NK-92 treated with Interleukin-12 subunit alpha and Interleukin-12 subunit beta, amount 100 ng/mL, for 24 hours (cell line): ENCODE measurements at regions not wholly inside any gene's neighbourhood (a gene's known extent, or its start where the extent isn't known, plus 50 kb on each side); places are given as distances from the start of the nearest gene placed in this dataset.

Source experiments
- DNase-seq: peaks from one replicate; lab custom pipeline; 2025; lab: John Stamatoyannopoulos, UW

DNA sequence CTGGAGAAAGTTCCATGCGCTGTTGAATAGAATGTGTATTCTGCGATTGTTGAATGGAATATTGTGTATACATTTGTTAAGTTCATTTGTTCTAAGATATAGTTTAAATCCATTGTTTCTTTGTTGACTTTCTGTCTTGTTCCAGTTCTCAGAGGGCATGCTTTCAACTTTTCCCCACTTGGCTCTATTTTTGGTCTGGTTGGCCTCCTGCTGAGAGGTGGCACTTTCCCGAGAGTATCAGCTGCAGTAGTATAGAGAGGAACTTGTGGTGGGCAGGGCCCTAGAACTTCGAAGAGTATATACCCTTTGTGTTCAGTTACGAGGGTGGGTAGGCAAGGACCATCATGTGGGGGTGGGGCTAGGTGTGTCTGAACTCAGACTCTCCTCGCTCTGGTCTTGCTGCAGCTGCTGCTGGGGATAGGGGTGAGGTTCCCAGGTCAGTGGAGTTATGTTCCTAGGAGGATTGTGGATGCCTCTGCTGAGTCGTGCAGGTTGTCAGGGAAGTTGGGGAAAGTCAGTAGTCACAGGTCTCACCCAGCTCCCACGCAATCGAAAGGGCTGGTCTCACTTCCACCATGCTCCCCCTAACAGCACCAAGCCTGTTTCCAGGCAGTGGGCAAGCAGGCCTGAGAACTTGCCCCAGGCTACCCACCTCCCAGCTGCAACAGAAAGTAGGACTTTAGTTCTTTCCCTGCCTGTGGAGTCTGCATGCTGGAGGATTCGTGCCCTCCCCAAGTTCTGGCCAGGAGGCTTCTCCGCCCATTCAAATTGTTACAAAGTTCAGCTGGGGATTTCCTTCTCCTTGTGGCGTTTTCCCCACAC is 118.9 kb upstream of the SSTR4 start:
- no peak for DNase-seq

DNA sequence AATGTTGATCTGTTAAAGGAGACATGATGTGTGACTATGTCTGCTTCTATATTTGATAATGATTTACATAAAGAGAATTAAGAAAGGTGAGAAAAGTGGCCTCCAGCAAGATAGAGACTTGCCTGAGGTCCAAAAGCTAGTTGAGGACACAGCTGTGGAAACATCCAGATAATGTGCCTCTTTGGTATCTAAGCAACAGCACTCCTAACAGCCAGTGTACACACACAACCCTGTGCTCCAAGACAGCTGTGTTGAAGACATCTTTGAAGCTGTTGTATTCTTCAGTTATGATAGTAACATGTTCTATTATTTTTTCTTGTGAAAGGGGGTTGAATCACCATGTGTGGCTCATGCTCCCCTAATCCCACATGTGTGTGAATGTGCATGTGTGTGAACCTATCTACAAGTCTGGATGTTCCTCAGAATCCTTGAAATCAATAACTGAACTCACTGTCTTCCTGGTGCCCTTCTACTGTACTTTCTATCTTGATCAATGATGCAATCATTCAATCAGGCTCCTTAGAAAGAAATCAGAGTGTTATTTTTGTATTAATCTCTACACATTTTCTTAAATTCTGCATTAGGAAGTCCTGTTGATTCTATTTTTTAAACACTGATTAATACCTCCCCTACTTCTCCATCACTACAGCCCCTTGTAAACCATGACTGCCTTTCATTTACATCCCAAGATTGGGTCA is 116.7 kb upstream of the SSTR4 start:
- DNase-seq = no peak

DNA sequence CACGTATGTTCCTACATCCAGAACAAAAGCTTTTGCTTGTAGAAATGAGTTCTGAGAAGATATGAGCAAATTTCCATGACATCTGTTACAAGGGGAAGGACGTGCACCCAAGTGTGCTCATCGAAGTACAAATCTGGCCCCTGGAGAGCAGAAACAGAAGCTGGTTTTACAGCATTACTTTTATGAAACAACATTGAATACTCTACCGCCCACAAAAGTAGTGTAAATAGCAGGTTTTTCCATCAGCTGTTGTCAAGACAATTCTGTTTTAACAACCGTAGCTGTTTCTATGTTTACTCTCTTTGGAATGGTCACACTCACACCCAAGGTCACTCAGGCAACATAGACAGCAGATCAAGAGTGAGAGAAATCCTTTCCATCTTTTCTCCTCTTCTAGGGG is 114.2 kb upstream of the SSTR4 start:
- DNase-seq = no peak

DNA sequence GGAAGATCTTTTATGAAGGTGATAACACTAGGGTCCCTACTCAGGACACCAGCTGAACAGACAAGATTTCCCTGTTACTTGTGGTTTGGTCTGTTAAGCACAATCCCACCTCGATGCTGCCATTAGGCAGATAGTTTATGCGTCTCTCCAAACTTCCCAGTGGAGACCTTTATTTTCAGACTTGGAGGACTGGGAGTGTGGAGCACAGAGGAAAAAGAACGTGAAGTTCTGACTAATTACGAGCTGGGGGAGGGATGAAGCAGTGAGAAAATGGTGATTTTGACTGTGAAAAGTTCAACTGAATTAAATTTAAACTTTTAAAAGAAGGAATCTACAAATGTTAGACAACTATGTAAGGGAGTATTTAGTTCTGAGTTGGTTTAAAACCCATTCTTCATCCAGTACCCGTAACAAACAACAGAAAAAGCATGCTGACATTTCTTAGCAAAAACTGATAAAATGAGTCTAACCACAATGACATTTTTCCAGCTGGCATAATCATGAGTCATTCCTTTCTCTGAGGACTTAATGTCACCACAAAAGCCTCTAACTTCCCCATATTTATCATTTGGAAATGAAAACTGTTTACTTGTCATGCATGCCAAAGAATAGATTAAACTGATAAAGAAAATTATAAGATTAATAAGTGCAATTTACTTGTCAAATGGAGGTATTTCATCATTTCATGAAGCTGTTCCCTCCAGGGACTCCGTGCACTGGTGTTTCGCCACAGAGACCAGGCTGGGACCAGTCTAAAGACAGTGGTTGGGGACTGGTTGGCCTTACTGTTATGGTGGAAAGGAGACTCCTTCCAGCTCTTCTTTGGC is 113.3 kb upstream of the SSTR4 start:
- no peak for DNase-seq

DNA sequence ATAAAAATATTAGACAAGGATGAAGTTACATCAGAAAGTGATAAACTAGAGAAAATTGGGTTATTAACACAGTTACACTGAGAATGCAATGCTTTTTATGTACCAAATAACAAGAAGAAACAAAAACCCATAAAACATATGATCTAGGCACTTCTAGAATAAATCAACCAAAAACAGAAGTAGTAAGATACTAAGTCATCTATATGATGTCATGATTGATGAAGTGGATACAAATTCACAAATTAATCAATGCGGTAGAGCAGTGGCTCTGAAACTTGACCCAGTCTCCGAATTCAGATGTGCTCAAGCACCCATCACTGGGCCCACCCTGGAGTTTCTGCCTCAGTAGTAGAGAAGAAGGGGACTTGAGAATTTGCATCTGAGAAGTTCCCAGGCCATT is 112.1 kb upstream of the SSTR4 start:
- DNase-seq = no peak

DNA sequence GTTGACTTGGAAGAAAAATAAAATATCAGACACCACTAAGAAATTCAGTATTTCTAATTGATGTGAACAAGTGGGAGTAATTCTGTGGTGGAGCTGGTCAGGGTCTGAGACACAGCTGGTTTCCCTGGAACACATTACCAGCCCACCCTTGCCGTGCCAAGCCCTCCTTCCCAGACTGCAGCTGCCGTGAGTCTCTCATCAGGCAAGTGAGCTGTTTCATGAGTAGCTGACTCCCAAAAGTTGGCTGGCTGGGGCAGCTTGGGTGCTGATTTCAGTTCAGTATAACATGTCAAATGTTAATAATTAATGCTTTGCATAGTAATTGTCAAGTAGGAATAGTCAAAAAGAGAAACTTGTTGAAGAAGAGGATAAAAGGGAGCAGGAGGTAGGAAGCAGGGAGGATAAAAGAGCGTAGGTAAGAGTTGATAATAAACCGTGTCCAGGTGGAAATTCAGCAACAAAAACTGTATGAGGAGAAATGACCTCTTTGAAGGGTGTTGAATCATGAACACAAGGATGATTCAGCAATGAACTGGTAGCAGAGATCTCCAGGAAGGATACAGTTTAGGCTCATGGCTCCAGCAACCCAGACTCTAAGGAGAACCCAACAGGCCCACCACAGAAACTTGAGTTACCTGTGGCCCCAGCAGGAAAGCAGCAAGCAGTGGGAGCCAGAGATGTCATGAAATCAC is 110.9 kb upstream of the SSTR4 start:
- no peak for DNase-seq

DNA sequence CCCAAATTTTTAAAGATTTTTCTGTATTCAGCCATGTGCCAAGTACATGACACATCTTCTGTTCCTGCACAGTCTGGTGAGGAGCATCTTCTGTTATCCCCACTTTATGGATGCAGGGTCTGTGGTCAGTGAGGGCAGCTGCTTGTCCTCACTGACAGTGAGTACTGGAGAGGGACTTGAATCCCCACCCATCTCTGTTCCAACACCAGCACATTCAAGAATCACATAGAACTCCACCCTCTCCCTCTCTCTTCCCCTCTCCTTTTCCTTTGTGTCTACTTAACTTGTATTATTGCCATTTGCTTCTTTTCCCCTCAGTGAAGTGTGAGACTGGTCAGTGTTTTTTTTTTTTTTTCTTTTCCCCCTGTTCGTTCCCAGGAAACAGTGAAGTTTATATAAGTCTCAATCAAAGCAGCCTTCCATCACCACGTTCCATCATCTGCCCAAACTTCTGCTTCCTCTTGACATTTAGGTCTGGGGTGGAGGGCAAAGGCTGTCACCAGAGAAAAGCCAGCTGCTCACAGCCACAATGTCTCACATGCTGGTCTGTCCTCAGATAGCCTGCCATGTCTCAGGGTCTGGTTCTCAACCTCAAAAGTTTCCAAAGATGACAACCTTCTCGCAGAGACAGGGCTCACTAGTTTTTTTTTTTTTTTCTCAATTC is 110.0 kb upstream of the SSTR4 start:
- no peak for DNase-seq

DNA sequence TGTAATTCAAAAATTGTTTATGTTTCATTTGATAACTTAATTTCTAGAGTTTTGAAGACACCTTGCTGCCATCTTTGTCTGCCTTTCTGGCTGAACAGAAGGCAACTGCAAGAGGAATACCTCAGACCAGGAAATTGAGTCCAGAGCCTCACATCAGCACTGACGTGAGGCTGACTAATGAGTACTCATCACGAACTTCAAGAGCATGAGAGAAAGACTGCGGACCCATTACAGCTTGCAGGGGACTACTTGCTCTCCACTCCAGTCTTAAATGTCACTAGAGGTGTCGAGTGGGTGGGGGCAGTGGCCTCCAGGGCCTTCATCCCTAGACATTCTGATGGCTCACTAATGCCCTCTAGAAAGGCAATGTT is 109.5 kb upstream of the SSTR4 start:
- no peak for DNase-seq

DNA sequence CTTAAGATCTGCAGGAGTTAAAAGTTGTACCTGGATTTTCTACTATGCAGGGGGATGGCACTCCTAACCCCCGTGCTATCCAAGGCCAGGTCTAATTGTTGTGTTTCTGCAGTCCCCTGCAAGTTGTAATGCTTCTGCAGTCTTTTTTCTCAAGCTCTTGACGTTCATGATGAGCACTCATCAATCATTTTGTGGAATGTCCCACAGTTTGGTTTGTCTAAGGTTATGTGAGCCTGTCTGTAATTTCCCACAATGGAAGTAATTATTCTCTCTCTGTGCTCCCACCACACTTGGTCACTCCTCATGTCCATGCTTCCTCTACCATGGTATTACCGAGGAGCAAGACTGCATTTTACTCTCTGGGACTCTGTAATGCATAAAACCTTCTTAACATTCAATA is 107.6 kb upstream of the SSTR4 start:
- no peak for DNase-seq

DNA sequence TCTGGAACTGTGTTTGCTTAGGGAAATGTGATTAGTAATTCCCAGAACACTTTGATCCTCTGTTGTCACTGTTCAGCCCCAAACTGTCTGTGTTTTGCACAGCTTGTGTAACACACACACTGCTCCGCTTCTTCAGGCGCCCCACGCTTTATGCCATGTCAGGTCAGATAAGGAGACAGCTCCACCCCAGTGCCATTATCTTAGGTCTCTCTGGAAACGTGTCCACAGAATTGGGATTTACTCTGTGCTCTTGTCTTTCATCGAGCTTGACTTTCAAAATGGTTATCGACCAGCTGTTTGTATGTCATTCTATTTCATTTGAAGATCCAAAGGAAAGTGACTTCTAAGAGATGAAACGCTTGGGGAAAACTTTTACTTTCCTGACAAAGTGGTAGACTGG is 106.4 kb upstream of the SSTR4 start:
- no peak for DNase-seq

DNA sequence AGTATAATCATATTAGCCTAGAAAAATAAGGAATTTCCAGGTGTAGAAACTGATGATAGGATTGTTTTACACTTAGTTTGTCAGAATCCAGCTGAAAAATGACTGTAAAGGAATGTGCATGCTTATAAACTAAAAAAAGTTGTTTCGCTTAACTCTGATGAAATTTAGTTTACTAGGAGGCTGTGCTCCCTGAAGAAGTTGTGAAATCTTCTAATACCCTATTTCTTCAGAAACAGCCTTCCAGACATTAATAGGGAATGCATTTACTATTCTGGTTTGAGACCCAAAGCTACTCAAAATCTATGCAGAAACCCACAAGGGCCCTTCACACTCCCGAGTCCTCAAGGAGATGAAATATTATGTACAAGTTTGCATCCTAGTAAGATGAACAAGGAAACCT is 105.5 kb upstream of the SSTR4 start:
- no peak for DNase-seq

DNA sequence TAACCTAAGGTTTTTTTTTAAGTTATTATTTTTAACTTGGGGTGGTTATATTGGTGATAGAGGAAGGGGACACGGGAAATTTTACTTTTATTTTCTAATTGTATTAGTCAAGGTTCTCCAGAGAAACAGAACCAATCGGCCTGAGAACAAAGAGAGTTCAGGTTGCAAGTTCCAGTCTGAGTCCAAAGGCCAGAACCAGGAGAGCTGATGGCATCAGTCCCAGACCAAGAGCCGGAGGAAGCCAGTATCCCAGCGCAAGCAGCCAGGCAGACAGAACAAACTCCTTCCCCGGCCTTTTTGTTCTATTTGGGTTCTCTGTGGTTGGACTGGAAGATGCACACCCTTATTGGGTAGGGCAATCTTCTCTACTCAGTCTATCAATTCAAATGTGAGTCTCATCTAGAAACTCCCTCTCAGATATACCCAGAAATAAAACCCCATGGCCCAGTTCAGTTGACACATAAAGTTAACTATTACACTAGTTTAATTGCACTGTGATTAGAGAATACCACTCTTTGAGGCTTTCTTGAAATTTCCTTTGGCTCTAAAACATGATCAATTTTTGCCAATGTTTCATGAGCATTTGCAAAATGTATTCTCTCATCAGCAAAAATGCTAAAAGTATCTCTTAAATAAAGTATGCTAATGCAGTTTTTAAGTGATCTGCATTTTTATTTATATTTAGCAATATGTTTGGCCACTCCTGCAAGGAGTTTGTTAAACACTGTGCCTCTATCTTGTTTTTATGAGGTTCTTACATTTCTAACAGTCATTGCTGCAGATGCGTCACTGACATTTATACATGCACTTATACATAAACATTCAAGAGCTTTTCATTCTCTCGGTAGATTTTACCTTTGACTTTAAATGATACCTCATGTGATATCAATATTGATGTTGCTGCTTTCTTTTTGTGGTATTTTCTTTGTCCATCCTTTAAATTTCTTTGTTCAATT is 103.2 kb upstream of the SSTR4 start:
- DNase-seq = no peak

DNA sequence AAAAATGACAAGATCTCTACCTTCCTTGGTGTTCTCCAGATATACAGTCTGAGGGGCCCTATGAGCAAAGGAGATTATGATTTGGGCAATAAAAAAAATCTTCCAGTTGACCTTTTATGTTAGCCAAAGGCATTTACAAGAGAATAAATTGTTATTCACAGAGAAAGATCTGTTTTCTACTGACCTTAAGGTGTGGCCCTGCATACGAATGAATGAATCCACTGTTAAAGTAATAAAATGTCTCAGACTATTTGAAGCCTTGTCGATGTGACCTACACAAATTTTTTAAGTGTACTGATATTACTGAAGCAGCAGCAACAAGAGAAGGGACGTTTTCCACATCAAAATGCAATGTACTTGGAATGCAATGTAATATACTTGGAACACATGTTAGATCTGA is 95.9 kb upstream of the SSTR4 start:
- no peak for DNase-seq

DNA sequence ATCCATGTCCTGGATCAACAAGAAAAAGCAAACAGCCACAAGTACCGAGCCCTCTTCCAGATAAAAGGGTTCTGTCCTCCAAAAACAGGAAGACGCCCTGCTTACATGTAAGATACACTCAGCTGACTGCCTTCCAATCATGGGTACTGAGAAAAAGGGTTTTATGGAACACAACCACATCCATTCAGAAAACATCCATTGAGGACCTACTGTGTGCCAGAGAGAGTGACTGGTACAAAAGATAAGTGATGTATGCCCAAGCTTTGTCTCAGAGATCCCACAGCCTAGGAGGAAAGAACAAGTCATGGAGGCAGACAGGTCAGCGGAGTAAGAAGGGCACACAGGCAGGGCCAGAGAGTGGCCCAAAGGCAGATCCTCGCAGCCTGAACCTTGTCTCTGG is 94.8 kb upstream of the SSTR4 start:
- DNase-seq = no peak

DNA sequence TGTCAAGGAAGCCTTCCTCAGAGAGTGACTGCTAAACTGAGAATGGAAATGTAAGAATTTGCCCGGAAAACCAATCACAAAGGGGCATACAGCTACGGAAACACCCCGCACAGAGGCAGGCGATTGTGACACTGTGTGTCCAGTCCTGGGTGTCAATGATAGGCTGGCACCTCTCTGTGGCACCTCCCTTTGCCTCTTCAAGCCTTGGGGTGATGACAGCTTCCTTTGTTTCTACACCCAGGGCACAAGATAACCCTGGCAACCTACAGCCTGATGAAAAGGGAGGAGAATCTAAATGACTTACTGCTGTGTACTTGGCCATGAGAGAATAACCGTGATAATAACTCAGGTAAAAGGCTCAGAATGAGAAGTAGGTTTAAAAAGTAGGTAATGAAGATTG is 93.6 kb upstream of the SSTR4 start:
- DNase-seq = no peak

DNA sequence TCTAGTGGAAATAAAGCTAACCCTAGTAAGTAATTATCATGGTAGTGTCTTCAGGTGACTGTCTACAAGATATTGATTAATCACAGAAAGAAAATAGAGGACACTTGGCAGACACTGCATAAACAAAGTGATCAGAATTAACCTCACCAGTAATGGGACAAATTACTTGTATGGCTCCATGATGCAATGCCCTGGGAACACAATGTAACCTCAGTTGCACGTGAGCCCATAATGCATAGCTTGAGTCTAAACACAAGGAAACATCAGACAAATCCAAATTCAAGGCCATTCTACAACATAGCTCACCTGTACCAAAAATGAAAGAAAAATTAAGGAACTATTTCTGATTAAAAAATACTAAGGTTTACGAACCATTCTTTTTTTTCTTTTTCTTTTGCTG is 92.4 kb upstream of the SSTR4 start:
- DNase-seq = no peak

DNA sequence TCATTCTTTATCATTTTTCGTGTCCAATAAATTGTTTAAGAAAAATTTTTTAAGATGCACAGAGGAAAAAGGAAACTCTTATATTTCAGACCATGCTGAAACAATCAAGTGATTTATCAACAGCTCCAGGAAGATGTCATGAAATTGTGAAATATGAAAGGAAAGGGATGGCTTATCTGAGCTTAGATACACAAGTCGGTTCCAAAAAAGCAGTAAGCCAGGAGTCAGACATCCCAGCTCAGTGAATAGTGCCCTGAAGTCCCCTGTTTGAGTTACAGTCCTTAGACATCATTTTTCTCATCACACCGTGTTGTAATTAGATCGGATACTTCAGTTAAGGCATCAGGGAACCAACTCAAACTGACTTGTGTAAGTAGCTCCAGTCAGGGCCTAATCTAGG is 91.0 kb upstream of the SSTR4 start:
- no peak for DNase-seq

DNA sequence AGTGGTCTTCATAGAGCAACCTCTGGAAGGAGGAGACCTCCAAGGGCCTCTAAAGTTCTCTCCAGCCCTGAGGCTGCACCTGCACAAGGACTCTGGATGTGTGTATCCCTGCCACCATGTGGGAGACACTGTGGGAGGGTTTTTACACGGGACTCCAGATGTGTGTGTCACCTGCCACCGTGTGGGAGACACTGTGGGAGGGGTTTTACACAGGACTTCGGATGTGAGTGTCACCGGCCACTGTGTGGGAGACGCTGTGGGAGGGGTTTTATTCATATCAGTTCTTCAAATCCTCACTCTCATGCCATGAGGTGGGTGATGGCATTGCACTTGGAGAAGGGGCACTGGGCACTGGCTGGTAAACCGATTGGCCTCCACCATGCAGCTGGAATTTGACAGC is 90.2 kb upstream of the SSTR4 start:
- DNase-seq = no peak

DNA sequence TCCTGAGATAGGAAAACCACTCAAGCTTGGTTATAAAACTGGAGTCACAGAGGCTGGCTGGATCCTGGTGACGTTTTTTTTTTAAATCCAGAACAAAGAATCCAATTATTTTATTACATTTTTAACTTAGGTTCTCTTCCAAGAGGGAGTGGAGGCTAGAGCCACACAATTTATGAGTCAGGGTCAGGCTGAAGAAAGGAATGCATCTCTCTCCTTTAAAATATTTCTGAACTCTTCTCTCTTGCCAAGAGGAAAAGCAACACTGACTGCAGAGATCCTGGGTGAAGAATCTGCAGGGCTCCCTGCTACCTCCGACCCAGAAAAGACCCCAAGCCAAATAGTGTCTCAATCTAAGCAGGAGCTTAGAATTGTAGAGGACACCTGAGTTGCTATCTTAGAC is 88.5 kb upstream of the SSTR4 start:
- no peak for DNase-seq

DNA sequence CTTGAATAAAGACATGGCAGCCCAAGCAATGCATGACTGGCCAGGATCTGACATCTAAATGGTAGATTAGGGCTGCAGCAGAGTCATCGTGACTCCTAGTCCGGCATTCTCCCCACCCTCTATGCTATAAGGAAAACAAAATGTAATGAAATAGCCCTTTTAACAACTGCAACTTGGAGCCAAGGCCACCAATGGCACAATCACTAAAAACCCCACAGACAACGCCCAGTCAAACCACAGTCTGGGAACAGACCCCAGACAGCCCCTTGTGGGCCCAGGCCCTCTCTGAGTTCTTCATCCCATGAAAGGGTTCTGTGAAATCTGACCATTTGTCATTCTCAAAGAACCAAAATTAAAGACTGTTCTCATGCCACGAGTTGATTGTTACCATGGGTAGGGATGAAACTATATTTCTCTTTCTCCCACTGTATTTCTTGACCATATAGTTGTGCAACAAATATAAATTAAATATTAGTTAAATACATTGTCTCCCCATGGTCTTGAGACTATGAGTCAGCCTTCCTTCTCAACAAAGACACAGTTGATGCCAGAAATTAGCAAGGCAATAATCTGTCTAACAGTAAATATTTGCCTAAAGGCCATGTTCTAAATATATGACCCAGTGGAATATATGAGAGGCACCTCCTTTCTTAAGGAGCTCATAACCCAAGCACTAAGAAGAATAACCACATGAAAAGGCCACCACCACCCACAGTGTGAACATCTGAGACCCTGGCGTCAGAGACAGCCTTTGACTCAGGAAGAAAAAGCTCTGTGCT is 85.6 kb upstream of the SSTR4 start:
- DNase-seq = no peak
